ENCODE measurements at regions not wholly inside any gene's neighbourhood (a gene's known extent, or its start where the extent isn't known, plus 50 kb on each side); places are given as distances from the start of the nearest gene placed in this dataset.

DNA sequence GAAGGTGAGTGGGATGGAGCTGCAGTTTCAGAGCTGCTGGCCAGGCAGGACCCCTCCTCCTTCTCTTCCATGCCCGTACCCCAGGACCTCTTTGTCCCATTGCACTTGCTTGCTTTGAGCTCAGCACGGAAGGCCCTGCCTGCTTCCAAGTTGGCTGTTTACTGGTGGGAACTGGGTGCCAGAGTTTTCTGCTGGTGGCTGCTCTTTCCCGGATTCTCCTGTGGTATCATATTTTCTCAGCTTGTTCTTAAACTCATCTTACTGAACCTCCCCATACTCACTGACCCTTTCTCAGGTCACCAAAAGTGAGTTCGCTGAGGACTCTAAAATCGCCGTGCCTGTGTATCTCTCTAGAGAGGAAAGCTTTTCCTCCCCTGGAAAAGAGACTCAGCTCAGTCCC lies 297.7 kb upstream of the TNP1 start:
- TF ChIP-seq, protein P1, sequence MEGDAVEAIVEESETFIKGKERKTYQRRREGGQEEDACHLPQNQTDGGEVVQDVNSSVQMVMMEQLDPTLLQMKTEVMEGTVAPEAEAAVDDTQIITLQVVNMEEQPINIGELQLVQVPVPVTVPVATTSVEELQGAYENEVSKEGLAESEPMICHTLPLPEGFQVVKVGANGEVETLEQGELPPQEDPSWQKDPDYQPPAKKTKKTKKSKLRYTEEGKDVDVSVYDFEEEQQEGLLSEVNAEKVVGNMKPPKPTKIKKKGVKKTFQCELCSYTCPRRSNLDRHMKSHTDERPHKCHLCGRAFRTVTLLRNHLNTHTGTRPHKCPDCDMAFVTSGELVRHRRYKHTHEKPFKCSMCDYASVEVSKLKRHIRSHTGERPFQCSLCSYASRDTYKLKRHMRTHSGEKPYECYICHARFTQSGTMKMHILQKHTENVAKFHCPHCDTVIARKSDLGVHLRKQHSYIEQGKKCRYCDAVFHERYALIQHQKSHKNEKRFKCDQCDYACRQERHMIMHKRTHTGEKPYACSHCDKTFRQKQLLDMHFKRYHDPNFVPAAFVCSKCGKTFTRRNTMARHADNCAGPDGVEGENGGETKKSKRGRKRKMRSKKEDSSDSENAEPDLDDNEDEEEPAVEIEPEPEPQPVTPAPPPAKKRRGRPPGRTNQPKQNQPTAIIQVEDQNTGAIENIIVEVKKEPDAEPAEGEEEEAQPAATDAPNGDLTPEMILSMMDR (IDR thresholded peaks at IDR 0.05) = no peak
- no peak for TF ChIP-seq POLR2AphosphoS5 (IDR thresholded peaks at IDR 0.05; ENCODE audit: low read depth, low read length)

Measured in Panc1 (cell line).